Esophagus muscularis mucosa (tissue), 4 donors: ENCODE measurements at regions not wholly inside any gene's neighbourhood (a gene's known extent, or its start where the extent isn't known, plus 50 kb on each side); places are given as distances from the start of the nearest gene placed in this dataset.

Experiments used
- CTCF ChIP-seq, 3 experiments: fragments of 200-600 bp in 2 of 3; fragments of 450-650 bp in 1 of 3; sonication (generic) in 2 of 3; IDR thresholded peaks; one replicate each; pipeline ENCODE4 v1.5.1; 2017 to 2019; ENCODE audit warnings: antibody characterized with exemption in 3 of 3, mild to moderate bottlenecking in 2 of 3, moderate library complexity in 1 of 3
- EP300 ChIP-seq: sonication (generic); formaldehyde crosslinking; IDR thresholded peaks from one replicate; pipeline ENCODE4 v1.6.1; 2017; ENCODE audit warnings: antibody characterized with exemption
- POLR2A ChIP-seq: fragments of 450-650 bp; IDR thresholded peaks from one replicate; pipeline ENCODE4 v1.6.1; 2017; ENCODE audit warnings: antibody characterized with exemption, moderate library complexity, mild to moderate bottlenecking, low read depth
- POLR2AphosphoS5 ChIP-seq, 2 donors: sonication (generic); formaldehyde crosslinking; IDR thresholded peaks; one replicate each; pipeline ENCODE4 v1.6.1; 2017; ENCODE audit warnings: antibody characterized with exemption in 2 of 2

GRCh38 chr1:219480011-219480410 lies 132.9 kb downstream of the ZC3H11B start:
- TF ChIP-seq POLR2AphosphoS5 (IDR thresholded peaks at IDR 0.05) (no peak), CTCF (IDR thresholded peaks at IDR 0.05) (no peak), POLR2A (no peak), EP300 (no peak)
